ENCODE measurements at regions not wholly inside any gene's neighbourhood (a gene's known extent, or its start where the extent isn't known, plus 50 kb on each side); places are given as distances from the start of the nearest gene placed in this dataset.
"Not testable (repeated sequence)": the region's sequence is repeated elsewhere in the genome, so short reads cannot be mapped to it uniquely, and the experiment has no call there.

DNA sequence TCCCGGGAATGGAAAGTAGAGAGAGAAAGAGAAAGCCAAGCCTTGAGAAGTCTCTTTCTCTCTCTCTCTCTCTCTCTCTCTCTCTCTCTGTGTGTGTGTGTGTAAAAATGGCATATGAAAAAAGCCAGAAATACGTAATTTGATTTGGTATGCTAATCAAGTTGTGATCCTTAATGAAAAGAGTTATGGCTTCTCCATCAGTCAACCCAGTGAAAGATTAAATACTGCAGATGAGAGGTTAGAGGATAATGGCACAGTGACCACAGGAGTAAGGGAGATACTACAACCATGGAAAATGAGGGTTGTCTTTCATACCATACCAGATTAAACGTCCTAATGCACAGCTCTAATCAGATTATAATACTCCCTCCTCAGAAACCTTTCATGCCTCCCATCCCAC, 193.5 kb upstream of the SOX2 start:
- DNase-seq = no peak

DNA sequence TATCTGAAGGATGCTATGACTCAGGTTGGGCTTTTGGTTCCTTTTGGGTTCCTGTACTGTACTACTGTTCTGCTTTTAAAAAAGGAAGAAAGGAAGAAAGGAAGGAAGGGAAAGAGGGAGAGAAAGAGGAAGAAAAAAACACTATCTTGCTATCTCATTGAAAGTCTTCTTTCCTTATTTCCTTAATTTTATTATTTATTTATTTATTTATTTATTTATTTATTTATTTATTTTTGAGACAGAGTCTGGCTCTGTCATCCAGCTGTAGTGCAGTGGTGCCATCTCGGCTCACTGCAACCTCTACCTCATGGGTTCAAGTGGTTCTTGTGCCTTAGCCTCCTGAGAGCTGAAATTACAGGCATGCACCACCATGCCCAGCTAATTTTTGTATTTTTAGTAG, 198.9 kb upstream of the SOX2 start:
- no peak for DNase-seq

DNA sequence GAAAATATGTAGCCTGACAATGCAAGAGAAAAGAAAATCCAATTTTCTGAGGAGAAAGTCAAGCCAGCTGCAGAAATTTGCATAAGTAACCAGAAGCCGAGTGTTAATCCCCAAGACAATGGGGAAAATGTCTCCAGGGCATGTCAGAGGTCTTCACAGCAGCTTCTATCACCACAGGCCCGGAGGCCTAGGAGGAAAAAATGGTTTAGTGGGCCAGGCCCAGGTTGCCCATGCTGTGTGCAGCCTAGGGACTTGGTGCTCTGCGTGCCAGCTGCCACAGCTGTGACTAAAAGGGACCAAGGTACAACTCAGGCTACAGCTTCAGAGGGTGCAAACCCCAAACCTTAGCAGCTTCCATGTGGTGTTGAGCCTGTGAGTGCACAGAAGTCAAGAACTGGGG, 201.2 kb upstream of the SOX2 start:
- DNase-seq = no peak

DNA sequence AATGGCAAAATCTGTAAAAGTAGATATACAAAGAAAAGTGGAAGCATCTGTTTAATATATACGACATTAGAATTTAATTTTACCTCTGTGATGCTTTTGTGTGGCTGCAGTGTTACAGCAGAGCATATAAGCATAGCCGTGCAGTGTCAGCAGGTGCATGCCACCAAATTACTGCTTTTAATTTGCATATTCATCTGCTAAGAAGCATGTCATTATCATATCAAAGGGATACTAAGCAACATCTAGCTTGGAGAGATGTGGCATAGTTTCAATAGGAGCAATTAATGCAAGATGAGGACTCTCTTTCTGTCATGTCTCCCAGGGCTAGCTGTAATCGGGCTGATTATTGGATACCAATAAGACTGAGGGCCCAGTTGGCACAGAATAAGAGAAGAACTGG, 214.4 kb upstream of the SOX2 start:
- DNase-seq = no peak

DNA sequence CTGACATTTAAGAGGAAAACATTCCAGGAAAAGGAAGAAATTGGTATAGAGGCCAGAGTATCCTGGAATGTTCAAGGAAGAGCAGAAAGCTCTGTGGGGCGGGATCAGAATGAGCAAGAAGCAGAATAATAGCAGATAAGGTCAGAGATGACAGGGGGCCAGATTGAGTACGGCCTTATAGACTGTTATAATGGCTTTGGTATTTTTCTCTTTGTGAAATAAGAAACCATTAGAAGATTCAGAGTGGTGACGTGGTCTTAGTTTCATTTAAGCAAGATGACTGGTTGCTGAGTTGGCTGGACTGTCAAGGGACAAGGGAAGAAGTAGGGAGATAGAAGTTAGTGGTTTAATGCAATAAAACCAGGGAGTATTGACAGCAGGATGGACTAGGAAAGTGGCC, 218.3 kb upstream of the SOX2 start:
- no peak for DNase-seq

DNA sequence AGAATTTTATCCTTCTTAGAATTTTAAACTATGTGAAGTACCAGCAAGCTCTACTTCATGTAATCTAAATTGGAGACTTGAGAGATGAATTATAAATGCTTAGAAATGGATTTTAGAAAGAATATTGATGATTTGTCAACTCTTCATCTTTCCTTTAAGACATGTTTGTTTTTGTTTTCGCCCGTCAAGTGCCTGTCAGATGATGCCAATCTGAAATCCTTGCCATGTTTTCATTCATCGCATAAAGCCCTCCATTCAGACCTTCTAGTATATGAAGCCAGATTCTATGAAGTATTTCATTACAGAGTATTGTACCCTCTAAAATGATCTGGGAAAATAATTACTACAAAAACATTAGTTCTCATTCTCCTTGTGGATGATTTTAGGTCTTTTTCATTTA, 223.2 kb upstream of the SOX2 start:
- no peak for DNase-seq

DNA sequence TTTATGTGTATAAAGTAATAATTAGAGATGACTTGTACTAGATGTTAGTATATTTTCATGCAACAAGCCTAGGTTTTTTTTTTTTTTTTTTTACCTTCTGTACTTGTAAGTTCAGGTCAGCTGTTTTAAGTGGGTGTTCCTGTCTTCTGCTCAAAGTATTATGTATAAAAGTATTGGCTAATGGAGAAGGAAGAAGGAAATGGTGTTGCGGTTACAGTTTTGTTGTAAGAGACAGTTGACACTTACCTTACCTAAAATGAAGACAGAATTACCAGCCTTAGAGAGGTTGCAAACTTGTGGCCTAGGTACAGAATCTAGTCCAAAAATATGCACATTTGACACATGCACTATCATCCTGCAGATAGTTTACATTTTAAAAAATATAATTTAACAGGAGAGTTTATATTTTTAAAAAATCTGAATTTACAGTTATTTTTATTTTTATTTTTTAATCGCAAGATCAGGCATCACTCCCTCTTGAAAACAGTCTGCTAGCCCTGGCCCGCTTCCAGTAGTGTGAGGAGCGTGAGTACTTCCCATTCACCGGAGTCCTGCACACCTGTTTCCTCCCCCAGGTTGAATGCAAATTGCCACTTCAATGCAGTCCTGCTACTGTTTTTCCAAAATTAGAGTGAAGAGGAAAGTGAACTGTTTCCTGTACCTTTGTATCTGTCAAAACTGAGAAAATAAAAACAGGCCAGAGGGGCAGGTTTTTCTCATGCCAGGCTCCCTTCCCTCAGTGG, 224.3 kb upstream of the SOX2 start:
- DNase-seq = no peak

DNA sequence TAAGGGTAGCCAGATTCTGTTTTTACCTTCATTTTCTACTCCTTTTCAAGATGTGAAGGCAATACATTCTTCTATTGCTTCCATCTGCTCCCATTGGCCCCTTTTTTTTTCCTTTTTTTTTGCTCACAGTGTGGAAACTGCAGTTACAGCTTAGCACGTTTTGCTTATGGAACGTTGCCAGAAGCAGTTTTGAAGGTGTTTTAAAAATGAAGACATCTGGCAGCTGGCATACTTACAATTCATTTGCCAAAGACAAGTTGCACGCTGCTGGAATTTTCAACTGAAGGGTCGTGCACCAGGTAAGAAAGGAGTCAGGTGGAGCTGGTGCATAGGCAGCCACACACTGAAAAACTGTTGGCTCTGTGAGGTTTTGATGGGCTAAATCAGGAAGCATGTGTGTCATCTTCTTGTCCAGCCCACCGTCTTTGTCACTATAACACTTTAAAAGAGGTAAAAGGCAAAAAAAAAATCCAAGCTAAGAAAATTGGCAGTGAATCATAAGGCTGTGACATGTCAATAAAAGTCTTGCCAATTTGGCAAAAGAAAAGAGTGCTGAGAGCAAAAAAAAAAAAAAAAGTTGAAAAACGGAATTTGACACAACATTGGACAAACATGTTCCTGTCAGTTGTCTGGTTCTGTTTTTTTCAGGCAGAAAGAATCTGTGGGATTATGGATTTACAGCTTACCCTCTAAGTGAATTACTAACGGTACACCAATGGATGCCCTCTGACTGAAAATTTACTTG, 225.4 kb upstream of the SOX2 start:
- no peak for DNase-seq

DNA sequence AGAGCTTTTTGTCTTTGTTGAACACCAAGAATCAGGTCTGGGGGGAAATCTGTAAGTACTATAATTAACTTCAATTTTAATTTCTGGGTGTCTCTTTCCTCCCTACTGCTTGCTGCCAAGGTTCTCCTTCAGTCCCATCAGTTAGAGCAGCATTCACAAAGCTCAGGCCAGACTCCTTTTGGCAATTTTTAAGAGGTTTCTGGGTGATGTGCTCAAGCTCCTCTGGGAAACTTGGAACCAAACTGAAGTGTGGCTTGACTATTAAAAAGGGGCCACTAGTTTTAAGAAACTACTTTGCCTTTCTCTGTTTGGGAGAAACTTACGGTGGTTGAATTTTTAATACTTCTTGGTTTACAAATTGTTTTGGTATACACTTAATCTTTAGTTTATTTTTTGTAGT, 227.7 kb upstream of the SOX2 start:
- DNase-seq = no peak

DNA sequence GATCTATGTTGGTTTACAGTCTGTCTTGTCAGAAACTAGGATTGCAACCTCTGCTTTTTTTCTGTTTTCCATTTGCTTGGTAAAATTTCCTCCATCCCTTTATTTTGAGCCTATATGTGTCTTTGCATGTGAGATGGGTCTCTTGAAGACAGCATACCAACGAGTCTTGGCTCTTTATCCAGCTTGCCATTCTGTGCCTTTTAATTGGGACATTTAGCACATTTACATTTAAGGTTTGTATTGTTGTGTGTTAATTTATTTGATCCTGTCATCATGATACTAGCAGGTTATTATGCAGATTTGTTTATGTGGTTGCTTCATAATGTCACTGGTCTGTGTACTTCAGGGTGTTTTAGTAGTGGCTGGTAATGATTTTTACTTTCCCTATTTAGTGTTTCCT, 236.6 kb upstream of the SOX2 start:
- DNase-seq = not testable (repeated sequence)

DNA sequence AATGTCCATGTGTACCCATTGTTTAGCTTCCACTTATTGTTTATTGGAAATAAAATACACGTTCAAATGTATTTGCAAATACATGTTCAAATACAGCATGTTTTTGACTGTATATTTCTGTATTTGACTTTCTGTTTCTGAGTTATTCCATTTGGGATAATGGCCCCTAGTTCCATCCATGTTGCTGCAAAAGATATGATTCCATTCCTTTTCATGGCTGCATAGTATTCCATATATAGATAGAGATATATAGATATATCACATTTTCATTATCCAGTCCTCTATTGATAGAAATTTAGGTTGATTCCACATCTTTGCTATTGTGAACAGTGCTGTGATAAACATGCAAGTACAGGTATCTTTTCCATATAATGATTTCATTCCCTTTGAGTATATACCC, 241.4 kb upstream of the SOX2 start:
- DNase-seq = no peak

DNA sequence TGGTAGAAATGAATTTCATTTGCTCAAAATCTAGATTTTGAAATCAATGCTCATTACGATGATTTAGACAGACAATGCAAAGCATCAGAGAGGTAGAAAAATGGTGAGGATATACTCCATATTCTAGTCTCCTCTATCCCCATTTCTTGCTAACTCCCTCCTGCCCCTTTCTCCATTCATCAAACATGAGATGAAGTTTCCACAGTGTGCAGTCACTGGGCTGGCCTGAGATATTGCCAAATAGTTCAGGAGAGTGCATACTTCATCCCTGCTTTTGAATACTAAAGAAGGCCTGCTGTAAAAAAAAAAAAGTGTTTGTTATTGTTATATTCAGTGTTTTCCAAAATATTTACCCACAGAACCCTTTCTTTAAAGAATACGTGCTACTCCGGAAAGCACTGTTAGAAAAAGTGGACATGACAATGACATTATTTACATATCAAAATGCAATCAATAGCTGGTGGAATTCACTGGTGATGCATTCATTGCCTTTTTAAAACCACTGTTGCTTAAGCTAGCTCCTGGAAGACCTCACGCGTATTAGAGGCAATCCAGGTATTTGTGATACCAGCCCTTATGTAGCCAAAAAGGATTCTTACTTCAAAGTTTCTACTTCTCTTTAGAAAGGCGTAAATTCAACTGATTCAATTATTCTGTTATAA, 247.6 kb upstream of the SOX2 start:
- DNase-seq = no peak

DNA sequence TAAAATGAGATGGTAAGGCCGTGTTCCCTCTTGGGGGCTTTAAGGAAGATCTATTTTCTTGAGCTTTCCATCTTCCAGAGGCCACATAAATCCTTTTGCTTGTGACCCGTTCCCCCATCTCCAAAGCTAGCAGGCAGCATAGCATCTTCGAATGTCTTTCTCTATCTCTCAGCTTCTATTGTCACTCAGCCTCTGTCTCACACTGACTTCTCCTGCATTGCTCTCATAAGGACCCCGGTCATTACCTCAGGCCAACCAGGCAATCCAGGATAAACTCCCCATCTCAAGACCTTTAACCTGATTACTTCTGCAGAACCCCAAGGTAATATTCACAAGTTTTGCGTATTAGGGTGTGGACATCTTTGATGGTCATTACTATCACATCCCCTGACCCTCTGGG, 250.3 kb upstream of the SOX2 start:
- DNase-seq = no peak

DNA sequence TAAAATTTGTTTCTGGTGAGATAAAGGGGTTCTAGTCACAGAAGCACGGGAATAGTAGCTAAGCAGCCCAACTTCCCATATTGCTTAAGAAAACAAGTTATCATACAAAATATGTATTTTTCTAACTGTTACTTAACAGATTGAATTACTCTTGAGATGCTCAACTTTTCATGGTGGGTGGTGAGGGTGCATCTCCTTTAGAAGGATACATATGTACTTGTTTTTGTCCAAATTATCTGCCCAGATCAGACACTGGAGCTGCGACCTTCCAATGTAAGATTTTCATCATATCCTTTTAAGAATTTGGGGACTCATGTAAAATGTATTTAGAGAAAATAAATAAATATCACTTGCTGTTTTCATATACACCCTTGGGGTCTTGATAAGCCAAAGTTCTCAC, 252.2 kb upstream of the SOX2 start:
- no peak for DNase-seq

DNA sequence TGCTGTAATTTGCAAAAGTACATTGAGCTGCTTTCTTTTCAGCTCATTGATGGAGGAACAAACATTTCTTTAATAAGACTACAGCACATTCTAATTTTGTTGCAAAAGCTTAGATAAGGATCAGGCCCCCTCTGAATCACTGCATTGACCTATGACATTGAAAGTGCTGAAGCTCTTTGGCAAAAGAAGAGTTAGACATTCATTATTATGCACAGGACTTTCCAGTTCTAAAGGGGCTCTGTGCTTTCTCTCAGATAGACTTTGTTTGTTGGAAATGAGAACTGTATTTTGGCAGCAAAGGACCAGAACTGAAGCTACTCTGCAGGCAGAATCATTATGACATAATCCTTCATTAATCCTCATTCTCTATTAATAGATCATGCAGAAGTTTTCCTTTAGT, 252.9 kb upstream of the SOX2 start:
- DNase-seq = no peak

DNA sequence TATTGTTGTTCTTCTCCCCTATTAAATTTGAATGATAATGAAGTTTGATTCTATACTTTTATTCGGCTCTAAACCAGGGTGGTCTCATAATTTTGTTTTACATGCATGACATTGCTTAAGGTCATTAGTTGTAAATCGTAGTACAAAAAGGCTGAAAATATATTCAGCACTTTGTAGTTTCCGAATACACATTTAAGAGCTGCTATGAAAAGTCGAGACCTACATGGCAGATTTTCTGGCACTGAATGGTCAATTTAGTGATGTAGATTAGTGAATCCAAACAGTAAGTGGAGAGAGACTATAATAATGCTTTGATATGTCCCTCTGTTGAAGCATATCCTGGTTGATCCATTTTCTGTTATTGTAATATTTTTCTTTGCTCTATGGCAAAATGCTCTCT, 254.0 kb upstream of the SOX2 start:
- DNase-seq = no peak

DNA sequence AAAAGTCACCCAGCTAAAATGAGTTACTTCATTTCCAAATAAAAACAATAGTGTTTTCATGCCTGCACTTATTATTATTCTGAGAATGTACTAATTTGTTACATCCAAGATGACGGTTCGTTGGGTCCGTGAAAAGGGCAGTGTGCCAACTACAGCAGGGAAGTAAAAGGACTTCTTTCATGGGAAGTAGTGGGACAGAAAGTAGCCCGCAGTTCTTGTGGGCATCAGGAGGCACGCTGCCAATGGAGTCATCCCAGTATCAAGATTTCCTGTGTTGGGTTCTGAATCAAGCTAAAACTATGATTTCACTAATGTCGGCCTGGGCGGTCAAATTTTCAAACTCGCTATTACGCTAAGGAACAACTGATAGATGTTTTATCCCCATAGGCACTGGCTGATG, 254.5 kb upstream of the SOX2 start:
- no peak for DNase-seq

DNA sequence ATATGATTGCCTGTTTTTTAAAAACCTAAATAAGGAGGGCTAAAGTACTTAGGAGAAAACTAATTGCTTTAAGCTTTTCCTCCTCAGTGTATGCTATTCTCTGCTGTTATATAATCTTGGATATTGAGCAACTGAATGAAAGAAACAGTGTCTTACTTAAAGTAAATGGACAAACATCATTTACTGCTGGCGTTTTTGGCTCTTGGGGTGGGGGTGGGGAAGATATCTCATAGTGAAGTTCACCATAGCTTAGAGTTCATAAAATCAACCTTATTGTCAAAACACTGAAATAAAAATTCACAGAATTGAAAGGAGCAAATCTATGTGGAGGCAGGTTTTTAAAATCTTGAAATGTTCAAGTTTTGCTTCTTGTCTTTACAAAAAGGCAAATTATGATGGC, 256.4 kb upstream of the SOX2 start:
- no peak for DNase-seq

DNA sequence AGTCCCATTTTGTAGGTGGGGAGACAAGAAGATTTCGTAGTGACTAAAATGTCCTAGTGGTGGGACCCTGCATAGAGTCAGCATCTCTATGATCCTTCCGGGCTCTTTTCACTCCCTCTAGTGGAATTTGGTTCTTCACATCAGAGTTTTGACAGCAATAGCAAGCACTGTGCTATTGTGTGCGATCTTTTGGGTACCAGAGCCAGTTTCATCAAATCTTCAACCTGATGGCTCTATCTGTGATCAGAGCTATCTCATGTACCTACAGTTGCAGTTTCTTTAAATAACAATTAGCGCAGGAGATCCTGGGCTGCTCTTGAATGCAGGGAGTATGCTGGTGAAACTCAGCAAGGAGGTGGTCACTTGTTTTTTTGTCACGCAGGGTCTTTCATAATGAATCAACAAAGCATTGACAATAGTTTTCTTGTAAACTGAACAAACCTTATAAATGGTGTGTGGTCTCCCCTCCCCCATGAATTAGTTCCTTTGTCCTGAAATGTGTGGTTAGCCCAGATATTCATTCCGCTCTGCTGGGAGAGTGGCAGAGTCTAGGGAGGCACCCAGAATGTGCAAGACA, 257.2 kb upstream of the SOX2 start:
- DNase-seq = no peak

DNA sequence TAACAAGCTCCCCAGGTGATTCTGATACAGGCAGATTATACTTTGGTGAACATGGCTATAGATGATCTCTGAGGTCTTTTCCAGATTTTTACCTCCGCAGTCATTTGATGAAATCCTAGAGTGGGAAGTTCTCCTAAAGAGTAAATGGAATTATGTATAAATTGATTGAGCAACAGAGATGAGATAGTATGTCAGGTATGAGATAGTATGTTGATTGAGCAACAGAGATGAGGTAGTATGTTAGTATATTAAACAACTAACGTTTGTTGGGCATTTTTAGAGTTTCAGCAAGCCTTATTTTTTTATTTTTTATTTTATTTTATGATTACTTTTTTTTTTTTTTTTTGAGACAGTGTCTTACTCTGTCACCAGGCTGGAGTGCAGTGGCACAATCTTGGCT, 265.0 kb upstream of the SOX2 start:
- DNase-seq = no peak

DNA sequence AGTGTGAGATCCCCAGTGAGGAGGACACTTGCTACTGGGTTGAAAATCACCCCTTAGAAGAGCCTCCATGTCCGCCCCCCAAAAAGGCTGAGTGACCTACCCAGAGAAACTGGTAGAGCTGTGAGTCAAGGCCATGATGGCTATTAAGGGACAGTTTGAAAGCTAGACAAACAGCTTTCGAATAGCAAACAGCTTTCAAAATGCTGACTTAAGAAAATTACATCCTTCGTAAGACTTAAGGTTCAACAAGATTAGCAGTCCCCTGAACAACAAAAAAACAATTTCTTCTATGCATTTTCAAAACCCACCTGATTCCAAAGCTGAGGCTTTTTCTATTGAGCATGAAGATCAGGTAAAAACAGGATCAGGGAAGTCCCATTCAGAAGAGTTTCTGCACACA, 269.7 kb upstream of the SOX2 start:
- no peak for DNase-seq

DNA sequence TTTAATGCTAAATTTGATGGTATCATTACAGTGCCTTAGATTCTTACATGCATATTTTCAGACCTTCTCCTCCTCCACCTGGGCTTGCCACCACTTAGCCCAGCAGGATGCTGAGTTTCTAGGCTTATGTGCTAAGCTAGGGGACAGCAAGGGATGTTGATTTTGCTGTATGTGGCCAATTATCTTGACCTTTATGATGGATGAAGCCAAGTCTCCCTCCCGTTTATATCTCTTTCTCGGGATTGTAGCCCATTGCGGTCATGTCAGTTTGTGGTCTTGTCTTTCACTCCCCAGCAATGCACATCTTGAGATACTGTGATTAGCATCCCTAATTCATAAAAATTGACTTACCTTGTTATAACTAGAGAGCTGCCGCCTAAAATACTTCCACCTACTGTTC, 278.7 kb upstream of the SOX2 start:
- no peak for DNase-seq

DNA sequence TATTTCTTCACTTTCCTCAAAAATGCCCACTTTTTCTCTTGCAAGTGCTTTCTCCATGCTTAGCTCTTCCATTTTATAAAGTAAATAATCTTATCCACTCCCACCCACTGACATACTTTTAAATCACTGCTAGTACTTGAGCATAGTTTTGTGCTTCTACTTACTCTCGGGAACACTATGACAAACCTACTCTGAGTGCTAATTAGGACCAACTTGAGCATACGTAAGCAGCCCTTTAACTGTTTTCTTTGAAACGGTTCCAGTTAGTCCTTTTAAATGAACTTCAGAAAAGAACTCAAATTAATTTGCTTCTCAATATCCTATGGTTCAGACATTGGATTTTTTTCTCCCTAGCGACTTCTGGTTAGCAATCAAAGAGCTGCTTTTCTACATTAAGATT, 280.0 kb upstream of the SOX2 start:
- DNase-seq = no peak

DNA sequence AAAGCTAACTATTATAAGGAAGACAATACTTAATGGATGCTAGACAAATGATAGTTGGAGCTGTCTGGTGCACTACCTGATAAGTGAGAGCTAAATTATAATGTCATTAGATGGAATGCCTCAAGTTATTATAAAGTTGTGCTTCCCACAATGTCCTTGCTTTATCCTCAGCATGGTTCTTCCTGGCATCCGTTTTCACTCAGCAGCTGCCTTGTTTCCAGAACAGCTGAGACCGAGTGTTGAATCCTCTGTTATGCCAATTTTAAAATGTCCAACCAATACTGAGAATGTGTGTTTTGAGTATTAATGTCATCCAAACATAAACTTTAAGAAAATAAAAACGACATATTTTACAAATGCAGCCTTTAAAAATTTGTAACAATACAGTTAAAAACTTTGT, 286.7 kb upstream of the SOX2 start:
- no peak for DNase-seq

Measured in stimulated activated CD4-positive, alpha-beta T cell treated with anti-CD3 and anti-CD28 coated beads, Interleukin-12 subunit alpha, Interleukin-12 subunit beta, amount 100 ng/mL, for 4 hours (primary cell).